ENCODE measurements at regions not wholly inside any gene's neighbourhood (a gene's known extent, or its start where the extent isn't known, plus 50 kb on each side); places are given as distances from the start of the nearest gene placed in this dataset.
"Not testable (repeated sequence)": the region's sequence is repeated elsewhere in the genome, so short reads cannot be mapped to it uniquely, and the experiment has no call there.

DNA sequence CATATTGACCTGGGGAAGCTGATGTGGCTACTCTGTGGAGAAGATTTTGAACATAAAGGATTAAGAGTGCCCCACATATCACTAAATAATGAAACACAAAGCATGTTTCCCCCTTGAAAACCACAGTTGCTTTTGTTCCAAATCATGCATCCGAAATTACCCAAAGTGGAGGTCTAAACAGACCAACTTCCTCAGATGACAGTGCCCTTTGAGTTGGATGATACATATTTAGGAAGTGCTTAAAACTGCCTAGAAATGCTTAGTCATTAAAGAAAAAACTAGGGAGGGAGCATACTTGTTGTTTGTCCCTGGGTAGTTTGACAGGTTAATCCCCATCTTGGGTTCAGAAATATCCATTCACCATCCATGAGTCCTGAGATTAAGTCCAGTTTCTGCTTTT is 1070.3 kb downstream of the SUCLG1 start:
- Histone ChIP-seq H3K36me3 (ENCODE audit: insufficient read depth, low read length) (no peaks in the 10 kb centered on the region), H3K4me3 (ENCODE audit: low read length) (no peak overlapping the region), H2AFZ (ENCODE audit: low read depth, low read length) (no peak overlapping the region), H3K27me3 (ENCODE audit: insufficient read depth, low read length) (no peaks in the 10 kb centered on the region), H3K9me3 (ENCODE audit: low read length) (no peaks in the 10 kb centered on the region), H3K4me1 (ENCODE audit: insufficient read depth, low read length) (no peaks in the 10 kb centered on the region)

- no peaks in the 10 kb centered on the region for H3K4me1 ChIP-seq (ENCODE audit: insufficient read depth, low read length)
- H3K27me3 ChIP-seq (ENCODE audit: insufficient read depth, low read length), result no peaks in the 10 kb centered on the region
- H3K4me3 ChIP-seq (ENCODE audit: low read length), result no peak overlapping the region
- no peak overlapping the region for H2AFZ ChIP-seq (ENCODE audit: low read depth, low read length)
- H3K9me3 ChIP-seq (ENCODE audit: low read length), result no peaks in the 10 kb centered on the region
- no peaks in the 10 kb centered on the region for H3K36me3 ChIP-seq (ENCODE audit: insufficient read depth, low read length)
Measured at GRCh38 chr2:83386549-83386948, 1072.5 kb downstream of the SUCLG1 start.

DNA sequence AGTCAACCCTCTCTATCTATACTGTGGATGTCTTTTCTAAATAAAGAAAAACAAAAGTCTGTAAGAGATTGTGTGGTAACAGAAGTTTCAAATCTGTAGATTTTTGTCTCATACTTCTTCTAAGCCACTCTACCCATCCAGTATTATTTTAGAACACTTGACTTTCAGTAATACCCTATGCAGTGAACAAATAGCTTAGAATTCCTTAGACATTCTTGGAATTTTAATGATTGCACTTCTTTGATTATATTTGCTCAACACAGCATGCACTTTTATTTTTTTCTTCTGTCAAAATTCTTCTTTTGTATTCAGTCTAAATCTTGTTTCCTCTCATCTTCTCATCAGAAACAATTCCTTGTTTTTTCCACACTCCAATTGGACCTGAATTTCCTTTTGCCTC is 1080.2 kb downstream of the SUCLG1 start:
- H3K36me3 ChIP-seq (ENCODE audit: insufficient read depth, low read length), result no peaks in the 10 kb centered on the region
- H2AFZ ChIP-seq (ENCODE audit: low read depth, low read length), result no peak overlapping the region
- H3K4me1 ChIP-seq (ENCODE audit: insufficient read depth, low read length), result peaks cover 4% of the 10 kb centered on the region
- peaks cover 2% of the 10 kb centered on the region for H3K9me3 ChIP-seq (ENCODE audit: low read length)
- no peak overlapping the region for H3K4me3 ChIP-seq (ENCODE audit: low read length)
- no peaks in the 10 kb centered on the region for H3K27me3 ChIP-seq (ENCODE audit: insufficient read depth, low read length)

DNA sequence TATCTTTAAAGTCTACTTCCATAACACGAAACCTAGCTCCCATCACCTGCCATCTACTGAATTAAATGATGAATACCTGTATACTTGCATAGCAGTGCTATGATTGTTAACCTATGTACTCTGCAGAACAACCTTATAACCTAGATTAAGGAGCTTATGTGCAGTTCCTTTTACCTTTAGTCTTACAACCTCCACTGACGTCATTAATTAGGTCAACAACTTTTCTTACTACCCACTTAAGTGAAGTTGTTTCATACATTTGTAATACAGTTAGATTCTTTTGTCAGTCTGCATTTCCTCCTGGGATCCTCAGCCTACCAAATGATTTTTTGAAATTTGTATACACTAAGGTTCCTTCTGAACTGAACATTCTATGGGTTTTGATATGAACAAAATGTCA is 1082.3 kb downstream of the SUCLG1 start:
- H3K4me3 ChIP-seq (ENCODE audit: low read length), result no peak overlapping the region
- peaks cover 2% of the 10 kb centered on the region for H3K9me3 ChIP-seq (ENCODE audit: low read length)
- no peak overlapping the region for H2AFZ ChIP-seq (ENCODE audit: low read depth, low read length)
- peaks cover 4% of the 10 kb centered on the region for H3K4me1 ChIP-seq (ENCODE audit: insufficient read depth, low read length)
- no peaks in the 10 kb centered on the region for H3K36me3 ChIP-seq (ENCODE audit: insufficient read depth, low read length)
- H3K27me3 ChIP-seq (ENCODE audit: insufficient read depth, low read length), result no peaks in the 10 kb centered on the region

GRCh38 chr2:83370419-83370762 is 1088.7 kb downstream of the SUCLG1 start:
- Histone ChIP-seq H3K27me3 (ENCODE audit: insufficient read depth, low read length) (no peaks in the 10 kb centered on the region), H3K9me3 (ENCODE audit: low read length) (no peaks in the 10 kb centered on the region), H2AFZ (ENCODE audit: low read depth, low read length) (no peak overlapping the region), H3K4me3 (ENCODE audit: low read length) (no peak overlapping the region), H3K36me3 (ENCODE audit: insufficient read depth, low read length) (no peaks in the 10 kb centered on the region), H3K4me1 (ENCODE audit: insufficient read depth, low read length) (no peaks in the 10 kb centered on the region)

GRCh38 chr2:83369601-83370418 is 1089.3 kb downstream of the SUCLG1 start:
- Histone ChIP-seq H2AFZ (ENCODE audit: low read depth, low read length) (no peak overlapping the region), H3K4me1 (ENCODE audit: insufficient read depth, low read length) (no peaks in the 10 kb centered on the region), H3K27me3 (ENCODE audit: insufficient read depth, low read length) (no peaks in the 10 kb centered on the region), H3K9me3 (ENCODE audit: low read length) (no peaks in the 10 kb centered on the region), H3K4me3 (ENCODE audit: low read length) (no peak overlapping the region), H3K36me3 (ENCODE audit: insufficient read depth, low read length) (no peaks in the 10 kb centered on the region)

DNA sequence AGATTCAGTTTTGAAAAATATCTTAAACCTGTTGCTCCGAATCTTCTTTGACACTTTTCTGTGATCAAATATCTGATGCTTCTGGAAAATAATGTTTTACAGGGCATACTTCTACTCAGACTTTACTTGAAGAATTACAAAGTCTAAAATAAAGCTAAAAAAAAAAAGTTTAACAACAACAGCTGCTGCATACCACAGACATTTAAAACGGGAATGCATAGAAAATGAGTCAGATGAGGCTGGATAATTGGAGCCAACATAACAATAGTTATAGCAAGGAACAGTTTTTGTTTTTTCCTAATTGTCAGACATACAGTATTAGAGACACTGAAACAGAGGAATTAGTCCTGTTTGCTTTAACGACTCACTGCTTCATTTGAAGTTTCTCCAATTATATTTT is 1090.2 kb downstream of the SUCLG1 start:
- no peaks in the 10 kb centered on the region for H3K4me1 ChIP-seq (ENCODE audit: insufficient read depth, low read length)
- no peak overlapping the region for H2AFZ ChIP-seq (ENCODE audit: low read depth, low read length)
- no peak overlapping the region for H3K4me3 ChIP-seq (ENCODE audit: low read length)
- H3K27me3 ChIP-seq (ENCODE audit: insufficient read depth, low read length), result no peaks in the 10 kb centered on the region
- no peaks in the 10 kb centered on the region for H3K36me3 ChIP-seq (ENCODE audit: insufficient read depth, low read length)
- no peaks in the 10 kb centered on the region for H3K9me3 ChIP-seq (ENCODE audit: low read length)

GRCh38 chr2:83368461-83368860 is 1090.6 kb downstream of the SUCLG1 start:
- no peak overlapping the region for H3K4me3 ChIP-seq (ENCODE audit: low read length)
- H3K9me3 ChIP-seq (ENCODE audit: low read length), result no peaks in the 10 kb centered on the region
- H3K4me1 ChIP-seq (ENCODE audit: insufficient read depth, low read length), result no peaks in the 10 kb centered on the region
- no peaks in the 10 kb centered on the region for H3K36me3 ChIP-seq (ENCODE audit: insufficient read depth, low read length)
- H2AFZ ChIP-seq (ENCODE audit: low read depth, low read length), result no peak overlapping the region
- no peaks in the 10 kb centered on the region for H3K27me3 ChIP-seq (ENCODE audit: insufficient read depth, low read length)

- H3K36me3 ChIP-seq (ENCODE audit: insufficient read depth, low read length), result no peaks in the 10 kb centered on the region
- no peak overlapping the region for H2AFZ ChIP-seq (ENCODE audit: low read depth, low read length)
- H3K27me3 ChIP-seq (ENCODE audit: insufficient read depth, low read length), result no peaks in the 10 kb centered on the region
- H3K4me3 ChIP-seq (ENCODE audit: low read length), result no peak overlapping the region
- H3K4me1 ChIP-seq (ENCODE audit: insufficient read depth, low read length), result no peaks in the 10 kb centered on the region
- H3K9me3 ChIP-seq (ENCODE audit: low read length), result no peaks in the 10 kb centered on the region
Measured at GRCh38 chr2:83365476-83365875, 1093.6 kb downstream of the SUCLG1 start.

- no peaks in the 10 kb centered on the region for H3K4me1 ChIP-seq (ENCODE audit: insufficient read depth, low read length)
- no peaks in the 10 kb centered on the region for H3K36me3 ChIP-seq (ENCODE audit: insufficient read depth, low read length)
- H3K9me3 ChIP-seq (ENCODE audit: low read length), result no peaks in the 10 kb centered on the region
- no peak overlapping the region for H3K4me3 ChIP-seq (ENCODE audit: low read length)
- H2AFZ ChIP-seq (ENCODE audit: low read depth, low read length), result no peak overlapping the region
- H3K27me3 ChIP-seq (ENCODE audit: insufficient read depth, low read length), result no peaks in the 10 kb centered on the region
Measured at GRCh38 chr2:83364264-83364663, 1094.8 kb downstream of the SUCLG1 start.

DNA sequence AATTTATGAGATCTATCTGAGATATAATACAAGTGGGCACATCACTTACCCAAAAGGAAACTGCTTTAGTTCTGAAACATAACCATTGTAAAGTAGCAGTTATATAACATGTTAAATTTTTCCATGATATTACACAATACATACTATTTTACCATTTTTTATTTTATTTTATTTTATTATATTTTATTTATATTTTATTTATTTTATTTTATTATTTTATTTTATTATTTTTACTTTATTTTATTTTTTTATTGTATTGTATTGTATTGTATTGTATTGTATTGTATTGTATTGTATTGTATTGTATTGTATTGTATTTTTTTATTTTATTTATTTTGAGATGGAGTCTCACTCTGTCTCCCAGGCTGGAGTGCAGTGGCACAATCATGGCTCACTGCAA is 1095.9 kb downstream of the SUCLG1 start:
- H3K36me3 ChIP-seq (ENCODE audit: insufficient read depth, low read length); H3K9me3 ChIP-seq (ENCODE audit: low read length); H3K4me1 ChIP-seq (ENCODE audit: insufficient read depth, low read length); H2AFZ ChIP-seq (ENCODE audit: low read depth, low read length); H3K4me3 ChIP-seq (ENCODE audit: low read length); H3K27me3 ChIP-seq (ENCODE audit: insufficient read depth, low read length): not testable (repeated sequence)

DNA sequence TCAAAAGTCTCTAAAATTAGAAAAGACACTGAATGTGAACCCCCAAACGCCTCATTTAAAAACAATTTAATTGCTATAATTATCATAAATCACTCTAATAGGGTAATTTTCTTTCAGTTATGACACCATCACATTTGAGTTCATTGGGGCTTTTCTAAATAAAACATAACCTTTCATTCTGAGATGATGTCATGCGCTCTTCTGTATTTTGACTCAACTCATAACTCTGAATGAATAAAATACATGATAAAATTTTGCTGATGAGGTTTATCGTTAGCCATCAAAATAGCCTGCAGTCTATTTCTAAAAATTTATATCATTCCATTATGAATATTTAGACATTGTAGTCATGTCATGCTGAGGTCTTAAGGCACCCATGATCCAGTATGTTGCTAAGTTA is 1099.7 kb downstream of the SUCLG1 start:
- no peaks in the 10 kb centered on the region for H3K36me3 ChIP-seq (ENCODE audit: insufficient read depth, low read length)
- no peaks in the 10 kb centered on the region for H3K4me1 ChIP-seq (ENCODE audit: insufficient read depth, low read length)
- no peak overlapping the region for H2AFZ ChIP-seq (ENCODE audit: low read depth, low read length)
- H3K4me3 ChIP-seq (ENCODE audit: low read length), result no peak overlapping the region
- no peaks in the 10 kb centered on the region for H3K27me3 ChIP-seq (ENCODE audit: insufficient read depth, low read length)
- H3K9me3 ChIP-seq (ENCODE audit: low read length), result no peaks in the 10 kb centered on the region

DNA sequence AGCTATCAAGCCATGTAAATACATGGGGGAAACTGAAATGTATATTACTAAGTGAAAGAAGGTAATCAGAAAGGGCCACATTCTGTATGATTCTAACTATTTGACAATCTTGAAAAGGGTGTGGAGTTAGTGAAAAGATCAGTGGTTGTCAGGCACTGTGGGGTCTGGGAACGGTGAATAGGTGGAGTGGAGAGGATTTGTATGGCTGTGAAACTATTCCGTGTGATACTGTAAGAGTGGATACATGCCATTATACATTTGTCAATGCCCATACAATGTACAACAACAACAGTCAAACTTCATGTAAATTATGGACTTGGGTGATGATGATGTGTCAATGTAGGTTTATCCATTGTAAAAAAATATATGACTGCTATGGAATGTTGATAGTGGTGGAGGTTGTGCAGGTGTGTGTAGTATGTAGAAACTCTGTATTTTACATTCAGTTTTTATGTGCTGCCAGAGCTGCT is 1116.2 kb downstream of the SUCLG1 start:
- no peak overlapping the region for H3K4me3 ChIP-seq (ENCODE audit: low read length)
- H3K9me3 ChIP-seq (ENCODE audit: low read length), result no peaks in the 10 kb centered on the region
- no peak overlapping the region for H2AFZ ChIP-seq (ENCODE audit: low read depth, low read length)
- H3K4me1 ChIP-seq (ENCODE audit: insufficient read depth, low read length), result no peaks in the 10 kb centered on the region
- H3K27me3 ChIP-seq (ENCODE audit: insufficient read depth, low read length), result no peaks in the 10 kb centered on the region
- H3K36me3 ChIP-seq (ENCODE audit: insufficient read depth, low read length), result no peaks in the 10 kb centered on the region

DNA sequence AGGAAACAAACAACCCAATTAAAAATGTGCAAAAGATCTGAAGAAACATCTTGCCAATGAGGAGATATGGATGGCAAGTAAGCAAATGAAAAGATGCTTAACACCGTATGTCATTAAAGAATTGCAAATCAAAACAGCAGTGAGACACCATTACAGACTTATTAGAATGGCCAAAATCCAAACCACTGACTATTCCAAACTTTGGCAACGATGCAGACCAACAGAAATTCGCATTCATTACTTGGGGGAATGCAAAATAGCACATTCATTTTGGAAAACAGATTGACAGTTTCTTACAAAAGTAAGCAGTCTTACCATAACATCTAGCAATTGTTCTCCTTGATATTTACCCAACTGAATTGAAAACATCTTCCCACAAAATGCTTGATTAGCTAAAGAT is 1118.7 kb downstream of the SUCLG1 start:
- H3K36me3 ChIP-seq (ENCODE audit: insufficient read depth, low read length), result no peaks in the 10 kb centered on the region
- no peak overlapping the region for H2AFZ ChIP-seq (ENCODE audit: low read depth, low read length)
- H3K27me3 ChIP-seq (ENCODE audit: insufficient read depth, low read length), result no peaks in the 10 kb centered on the region
- no peaks in the 10 kb centered on the region for H3K9me3 ChIP-seq (ENCODE audit: low read length)
- no peak overlapping the region for H3K4me3 ChIP-seq (ENCODE audit: low read length)
- no peaks in the 10 kb centered on the region for H3K4me1 ChIP-seq (ENCODE audit: insufficient read depth, low read length)
